Ascending aorta (tissue), 2 donors: ENCODE measurements at regions not wholly inside any gene's neighbourhood (a gene's known extent, or its start where the extent isn't known, plus 50 kb on each side); places are given as distances from the start of the nearest gene placed in this dataset.

Source experiments
- DNase-seq, 2 donors: peaks; one replicate each; pipeline ENCODE4 v3.0.0-alpha.2; 2019; ENCODE audit warnings: low spot score in 2 of 2
- H3K27ac ChIP-seq, 2 donors: fragments of 200-600 bp; sonication (generic); one replicate each; pipeline ENCODE4 v1.5.1; 2016 to 2017; ENCODE audit warnings: mild to moderate bottlenecking in 1 of 2
- H3K27me3 ChIP-seq: fragments of 200-600 bp; sonication (generic); one replicate; pipeline ENCODE4 v1.5.1; 2017
- H3K36me3 ChIP-seq, 2 donors: fragments of 200-600 bp; sonication (generic); one replicate each; pipeline ENCODE4 v1.5.1; 2016
- H3K4me1 ChIP-seq, 2 donors: fragments of 200-600 bp; sonication (generic); one replicate each; pipeline ENCODE4 v1.5.1; 2016 to 2017; ENCODE audit warnings: mild to moderate bottlenecking in 1 of 2
- H3K4me3 ChIP-seq, 2 donors: fragments of 200-600 bp; sonication (generic); one replicate each; pipeline ENCODE4 v1.5.1; 2016 to 2017; ENCODE audit warnings: mild to moderate bottlenecking in 1 of 2
- H3K9me3 ChIP-seq, 2 donors: fragments of 200-600 bp; sonication (generic); one replicate each; pipeline ENCODE4 v1.5.1; 2016
- intact Hi-C: fragments of 100-400 bp; cut with DNase I; formaldehyde crosslinking; loops from one replicate; pipeline ENCODE4 v1.15.1; 2023
- TF ChIP-seq, protein P1 (sequence below), 3 experiments: fragments of 200-600 bp in 2 of 3; fragments of 450-650 bp in 1 of 3; sonication (generic) in 2 of 3; IDR thresholded peaks; one replicate each; pipeline ENCODE4 v1.5.1; 2016 to 2019; ENCODE audit warnings: antibody characterized with exemption in 3 of 3, mild to moderate bottlenecking in 1 of 3, moderate library complexity in 1 of 3

DNA sequence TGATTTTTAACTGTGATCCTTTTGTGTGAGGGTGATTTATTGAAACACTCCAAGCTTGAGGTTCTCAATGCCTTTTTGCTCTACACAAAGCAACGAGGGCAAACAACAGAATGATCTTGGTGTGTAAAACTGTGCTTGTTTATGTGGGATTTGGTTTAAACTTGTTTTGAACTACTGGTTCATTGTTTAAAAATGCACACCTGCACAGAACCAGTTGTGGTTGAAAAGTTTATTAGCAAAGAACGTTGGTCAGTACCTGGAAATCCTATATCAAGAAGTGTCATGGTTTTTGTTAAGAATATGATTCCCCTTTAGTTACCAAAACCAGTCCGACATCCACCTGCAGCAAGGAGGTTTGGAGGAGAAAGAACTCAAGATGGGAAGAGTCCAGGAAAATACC lies 239.4 kb downstream of the WNT5A start:
- TF ChIP-seq, protein P1, sequence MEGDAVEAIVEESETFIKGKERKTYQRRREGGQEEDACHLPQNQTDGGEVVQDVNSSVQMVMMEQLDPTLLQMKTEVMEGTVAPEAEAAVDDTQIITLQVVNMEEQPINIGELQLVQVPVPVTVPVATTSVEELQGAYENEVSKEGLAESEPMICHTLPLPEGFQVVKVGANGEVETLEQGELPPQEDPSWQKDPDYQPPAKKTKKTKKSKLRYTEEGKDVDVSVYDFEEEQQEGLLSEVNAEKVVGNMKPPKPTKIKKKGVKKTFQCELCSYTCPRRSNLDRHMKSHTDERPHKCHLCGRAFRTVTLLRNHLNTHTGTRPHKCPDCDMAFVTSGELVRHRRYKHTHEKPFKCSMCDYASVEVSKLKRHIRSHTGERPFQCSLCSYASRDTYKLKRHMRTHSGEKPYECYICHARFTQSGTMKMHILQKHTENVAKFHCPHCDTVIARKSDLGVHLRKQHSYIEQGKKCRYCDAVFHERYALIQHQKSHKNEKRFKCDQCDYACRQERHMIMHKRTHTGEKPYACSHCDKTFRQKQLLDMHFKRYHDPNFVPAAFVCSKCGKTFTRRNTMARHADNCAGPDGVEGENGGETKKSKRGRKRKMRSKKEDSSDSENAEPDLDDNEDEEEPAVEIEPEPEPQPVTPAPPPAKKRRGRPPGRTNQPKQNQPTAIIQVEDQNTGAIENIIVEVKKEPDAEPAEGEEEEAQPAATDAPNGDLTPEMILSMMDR (IDR thresholded peaks at IDR 0.05): no peak
- H3K4me1 ChIP-seq: no peaks in the 10 kb centered on the region
- DNase-seq: no peak
- intact Hi-C loops: no loop called here
- no peaks in the 10 kb centered on the region for H3K9me3 ChIP-seq
- no peak overlapping the region for H3K4me3 ChIP-seq
- no peak overlapping the region for H3K27ac ChIP-seq
- no peaks in the 10 kb centered on the region for H3K27me3 ChIP-seq
- H3K36me3 ChIP-seq: no peaks in the 10 kb centered on the region

DNA sequence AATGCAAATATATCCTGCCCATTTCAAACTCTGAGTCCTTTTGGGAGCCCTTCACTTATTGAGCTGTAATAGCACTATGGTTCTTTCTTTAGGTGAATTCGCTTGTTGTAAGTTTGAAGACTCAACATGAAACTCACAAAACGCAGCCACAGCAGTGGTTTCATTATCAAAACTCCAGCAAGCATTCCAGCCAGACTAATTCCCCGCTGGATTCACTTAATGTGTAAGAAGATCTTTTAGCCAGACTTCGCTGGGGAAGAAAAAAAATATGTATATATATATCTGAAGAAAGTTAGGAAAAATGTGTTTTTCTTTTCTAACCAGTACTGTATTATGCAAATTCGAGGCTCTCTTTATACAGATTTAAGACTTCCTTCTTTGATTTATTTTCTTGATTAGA lies 241.1 kb downstream of the WNT5A start:
- no peaks in the 10 kb centered on the region for H3K27me3 ChIP-seq
- no peaks in the 10 kb centered on the region for H3K9me3 ChIP-seq
- DNase-seq: no peak
- TF ChIP-seq, protein P1 (IDR thresholded peaks at IDR 0.05): no peak
- no peak overlapping the region for H3K27ac ChIP-seq
- intact Hi-C loops: no loop called here
- H3K4me3 ChIP-seq: no peak overlapping the region
- H3K36me3 ChIP-seq: no peaks in the 10 kb centered on the region
- H3K4me1 ChIP-seq: no peaks in the 10 kb centered on the region

DNA sequence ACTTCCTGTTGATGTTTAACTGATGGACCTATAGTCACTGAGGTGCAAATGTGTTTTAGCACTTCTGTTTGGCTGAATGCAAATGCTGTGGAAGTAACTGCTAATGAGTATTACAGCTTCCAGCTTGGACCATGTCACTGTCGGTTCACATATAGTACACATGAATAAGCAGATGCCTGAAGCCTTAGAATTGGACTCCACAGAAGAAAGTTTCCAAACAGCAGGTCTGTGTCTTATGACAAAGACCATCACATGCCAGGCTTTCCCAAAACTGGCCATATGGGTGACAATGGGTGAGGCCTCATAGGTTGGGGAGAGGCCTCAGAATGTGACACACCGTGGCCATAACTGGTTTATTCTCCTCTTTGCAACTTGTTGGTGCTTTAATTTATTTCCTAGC lies 241.8 kb downstream of the WNT5A start:
- Histone ChIP-seq H3K36me3 (no peaks in the 10 kb centered on the region), H3K9me3 (no peaks in the 10 kb centered on the region), H3K4me3 (no peak overlapping the region), H3K27me3 (no peaks in the 10 kb centered on the region), H3K27ac (no peak overlapping the region), H3K4me1 (no peaks in the 10 kb centered on the region)
- TF ChIP-seq, protein P1 (IDR thresholded peaks at IDR 0.05): no peak
- intact Hi-C loops: no loop called here
- no peak for DNase-seq

DNA sequence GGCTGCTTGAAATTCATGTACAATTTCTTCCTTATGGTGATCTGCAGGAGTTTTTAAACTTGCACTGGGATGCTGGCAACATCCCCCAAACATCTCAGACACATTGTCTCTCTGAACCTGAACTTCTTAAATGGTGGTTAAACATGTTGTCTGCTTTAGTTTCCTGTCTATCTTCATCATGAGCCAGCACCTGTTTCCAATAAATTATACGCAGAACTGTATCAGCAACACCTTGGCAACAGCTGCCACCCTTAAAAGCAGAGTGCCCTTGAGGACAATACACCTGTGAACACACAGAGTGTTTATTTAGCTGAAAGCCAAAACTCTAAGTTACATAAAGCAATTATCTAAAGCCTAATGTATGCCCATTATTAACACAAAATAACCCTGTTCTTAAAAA lies 242.9 kb downstream of the WNT5A start:
- no peaks in the 10 kb centered on the region for H3K36me3 ChIP-seq
- H3K9me3 ChIP-seq: no peaks in the 10 kb centered on the region
- intact Hi-C loops: no loop called here
- TF ChIP-seq, protein P1 (IDR thresholded peaks at IDR 0.05): no peak
- H3K4me3 ChIP-seq: no peak overlapping the region
- no peak for DNase-seq
- no peak overlapping the region for H3K27ac ChIP-seq
- H3K4me1 ChIP-seq: no peaks in the 10 kb centered on the region
- H3K27me3 ChIP-seq: no peaks in the 10 kb centered on the region

DNA sequence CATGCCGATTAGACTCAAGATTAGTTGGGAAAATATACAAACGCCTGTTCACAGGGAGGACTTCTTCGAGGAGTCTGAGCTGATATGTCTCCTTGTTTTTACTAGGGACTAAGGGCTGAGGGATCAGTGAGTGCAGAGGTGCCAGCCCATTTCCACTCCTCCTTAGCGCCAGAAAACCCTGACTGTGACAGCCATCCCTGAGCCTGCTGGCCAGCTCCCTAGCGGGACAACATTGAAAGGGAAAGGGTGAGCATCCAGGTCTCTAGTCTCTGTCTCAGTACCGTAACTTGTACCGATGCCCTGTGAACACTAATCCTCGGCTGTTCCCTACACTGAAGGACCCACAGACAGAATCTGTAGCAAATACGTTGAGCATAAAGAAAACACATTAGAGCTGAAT lies 243.4 kb downstream of the WNT5A start:
- no peaks in the 10 kb centered on the region for H3K36me3 ChIP-seq
- no peak for DNase-seq
- intact Hi-C loops: no loop called here
- no peaks in the 10 kb centered on the region for H3K27me3 ChIP-seq
- H3K4me3 ChIP-seq: no peak overlapping the region
- H3K9me3 ChIP-seq: no peaks in the 10 kb centered on the region
- H3K4me1 ChIP-seq: no peaks in the 10 kb centered on the region
- no peak overlapping the region for H3K27ac ChIP-seq
- TF ChIP-seq, protein P1 (IDR thresholded peaks at IDR 0.05): no peak

DNA sequence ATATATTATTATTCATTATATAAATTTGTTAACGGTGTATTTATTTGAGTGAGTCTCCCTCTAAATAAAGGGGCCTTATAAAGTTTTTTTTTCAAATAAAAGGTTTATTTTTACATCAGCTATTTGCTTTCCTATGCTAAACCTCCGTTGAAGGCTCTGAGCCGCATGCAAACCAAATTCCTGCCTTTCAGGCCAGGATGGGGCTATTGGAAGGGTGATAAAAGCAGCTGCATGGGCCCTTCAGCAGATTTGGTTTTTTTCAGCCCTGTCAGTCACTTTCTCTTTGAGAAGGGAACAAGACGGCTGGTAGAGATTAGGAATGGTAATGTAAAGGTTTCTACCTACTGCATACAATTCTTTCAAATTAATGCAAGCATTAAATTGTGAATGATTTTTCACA lies 244.2 kb downstream of the WNT5A start:
- intact Hi-C loops: no loop called here
- DNase-seq: no peak
- no peak overlapping the region for H3K27ac ChIP-seq

More for the DNA sequence above, 244.2 kb downstream of the WNT5A start:
- Histone ChIP-seq H3K4me1 (no peaks in the 10 kb centered on the region), H3K36me3 (no peaks in the 10 kb centered on the region), H3K9me3 (no peaks in the 10 kb centered on the region), H3K27me3 (no peaks in the 10 kb centered on the region), H3K4me3 (no peak overlapping the region)
- TF ChIP-seq, protein P1 (IDR thresholded peaks at IDR 0.05): no peak
